Thyroid gland (tissue), 4 donors: ENCODE measurements at regions not wholly inside any gene's neighbourhood (a gene's known extent, or its start where the extent isn't known, plus 50 kb on each side); places are given as distances from the start of the nearest gene placed in this dataset.

Source experiments
- CTCF ChIP-seq, 6 experiments: fragments of 200-600 bp in 3 of 6; fragments of 450-650 bp in 3 of 6; sonication (generic) in 3 of 6; IDR thresholded peaks; one replicate each; pipeline ENCODE4 v1.5.1; 2016 to 2019; ENCODE audit warnings: antibody characterized with exemption in 6 of 6, mild to moderate bottlenecking in 2 of 6, inconsistent platforms in 1 of 6, moderate library complexity in 1 of 6
- POLR2A ChIP-seq, 2 donors: fragments of 450-650 bp; IDR thresholded peaks; one replicate each; pipeline ENCODE4 v1.6.1; 2017; ENCODE audit warnings: antibody characterized with exemption in 2 of 2, mild to moderate bottlenecking in 2 of 2, moderate library complexity in 1 of 2

DNA sequence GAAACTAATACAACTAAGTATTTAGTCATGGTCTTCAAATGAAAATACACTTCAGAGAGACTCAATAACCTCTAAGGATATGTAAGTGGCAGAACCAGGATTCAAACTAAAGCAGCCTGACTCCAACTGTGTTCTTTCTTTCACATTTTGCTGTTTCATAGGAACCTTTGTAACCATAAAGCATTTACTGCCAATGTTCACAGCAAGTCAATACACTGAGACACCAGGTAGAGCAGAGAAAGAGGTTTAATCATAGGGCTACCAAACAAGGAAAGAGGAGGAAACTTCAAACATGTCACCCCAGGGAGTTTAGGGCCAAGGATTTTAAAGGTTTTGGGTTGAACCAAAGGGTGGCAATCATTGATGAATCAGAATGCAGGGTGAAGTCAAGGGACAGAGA is 263.1 kb upstream of the PTGER4 start:
- TF ChIP-seq POLR2A (IDR thresholded peaks at IDR 0.05): no peak
- TF ChIP-seq CTCF (IDR thresholded peaks at IDR 0.05): no peak
